ENCODE measurements at regions not wholly inside any gene's neighbourhood (a gene's known extent, or its start where the extent isn't known, plus 50 kb on each side); places are given as distances from the start of the nearest gene placed in this dataset.

DNA sequence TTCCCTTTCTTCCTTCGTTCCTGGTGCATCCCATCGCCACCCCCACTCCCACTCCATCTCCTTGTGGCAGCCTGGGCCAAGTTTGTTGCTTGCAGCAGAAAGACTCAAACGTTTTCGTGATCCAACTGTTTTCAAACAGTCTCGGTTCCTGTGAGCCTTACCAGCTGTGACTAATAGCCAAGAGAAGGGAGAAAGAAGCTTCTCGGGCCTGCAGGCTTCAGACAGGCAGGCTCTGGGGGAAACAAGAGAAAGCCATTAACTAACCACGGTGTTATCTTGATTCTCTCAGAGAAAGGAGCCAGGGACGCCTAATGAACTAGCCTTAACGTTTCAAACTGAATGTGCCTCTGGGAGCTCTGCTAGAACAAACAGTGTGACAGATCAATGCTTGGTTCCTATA, 742.0 kb downstream of the NR2F2 start:
- DNase-seq = no peak
- intact Hi-C loops (cut with DNase I; ENCODE audit: low total_unique reads) = no loop called here
- TF ChIP-seq, protein P1, sequence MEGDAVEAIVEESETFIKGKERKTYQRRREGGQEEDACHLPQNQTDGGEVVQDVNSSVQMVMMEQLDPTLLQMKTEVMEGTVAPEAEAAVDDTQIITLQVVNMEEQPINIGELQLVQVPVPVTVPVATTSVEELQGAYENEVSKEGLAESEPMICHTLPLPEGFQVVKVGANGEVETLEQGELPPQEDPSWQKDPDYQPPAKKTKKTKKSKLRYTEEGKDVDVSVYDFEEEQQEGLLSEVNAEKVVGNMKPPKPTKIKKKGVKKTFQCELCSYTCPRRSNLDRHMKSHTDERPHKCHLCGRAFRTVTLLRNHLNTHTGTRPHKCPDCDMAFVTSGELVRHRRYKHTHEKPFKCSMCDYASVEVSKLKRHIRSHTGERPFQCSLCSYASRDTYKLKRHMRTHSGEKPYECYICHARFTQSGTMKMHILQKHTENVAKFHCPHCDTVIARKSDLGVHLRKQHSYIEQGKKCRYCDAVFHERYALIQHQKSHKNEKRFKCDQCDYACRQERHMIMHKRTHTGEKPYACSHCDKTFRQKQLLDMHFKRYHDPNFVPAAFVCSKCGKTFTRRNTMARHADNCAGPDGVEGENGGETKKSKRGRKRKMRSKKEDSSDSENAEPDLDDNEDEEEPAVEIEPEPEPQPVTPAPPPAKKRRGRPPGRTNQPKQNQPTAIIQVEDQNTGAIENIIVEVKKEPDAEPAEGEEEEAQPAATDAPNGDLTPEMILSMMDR (IDR thresholded peaks at IDR 0.05) = no peak
- Histone ChIP-seq H3K36me3 (no peaks in the 10 kb centered on the region), H3K27me3 (no peaks in the 10 kb centered on the region), H3K4me1 (no peaks in the 10 kb centered on the region), H3K9me3 (peaks cover 0 to 8% (median 0%) of the 10 kb centered on the region in 3 donors), H3K4me3 (no peak overlapping the region), H3K27ac (no peak overlapping the region)

GRCh38 chr15:97076011-97076410, 745.5 kb downstream of the NR2F2 start:
- no peaks in the 10 kb centered on the region for H3K4me1 ChIP-seq
- no peaks in the 10 kb centered on the region for H3K27me3 ChIP-seq
- peaks cover 0 to 8% (median 0%) of the 10 kb centered on the region in 3 donors for H3K9me3 ChIP-seq
- no peak overlapping the region for H3K4me3 ChIP-seq
- H3K27ac ChIP-seq = no peak overlapping the region
- no peak for DNase-seq
- H3K36me3 ChIP-seq = no peaks in the 10 kb centered on the region
- intact Hi-C loops (cut with DNase I; ENCODE audit: low total_unique reads) = no loop called here
- TF ChIP-seq, protein P1 (IDR thresholded peaks at IDR 0.05) = no peak

GRCh38 chr15:97077975-97078374, 747.5 kb downstream of the NR2F2 start:
- no peak for DNase-seq
- H3K9me3 ChIP-seq = peaks cover 0 to 8% (median 0%) of the 10 kb centered on the region in 3 donors
- H3K27ac ChIP-seq = no peak overlapping the region
- H3K4me3 ChIP-seq = no peak overlapping the region
- no peaks in the 10 kb centered on the region for H3K36me3 ChIP-seq
- H3K4me1 ChIP-seq = no peaks in the 10 kb centered on the region
- H3K27me3 ChIP-seq = no peaks in the 10 kb centered on the region
- TF ChIP-seq, protein P1 (IDR thresholded peaks at IDR 0.05) = no peak
- intact Hi-C loops (cut with DNase I; ENCODE audit: low total_unique reads) = no loop called here

DNA sequence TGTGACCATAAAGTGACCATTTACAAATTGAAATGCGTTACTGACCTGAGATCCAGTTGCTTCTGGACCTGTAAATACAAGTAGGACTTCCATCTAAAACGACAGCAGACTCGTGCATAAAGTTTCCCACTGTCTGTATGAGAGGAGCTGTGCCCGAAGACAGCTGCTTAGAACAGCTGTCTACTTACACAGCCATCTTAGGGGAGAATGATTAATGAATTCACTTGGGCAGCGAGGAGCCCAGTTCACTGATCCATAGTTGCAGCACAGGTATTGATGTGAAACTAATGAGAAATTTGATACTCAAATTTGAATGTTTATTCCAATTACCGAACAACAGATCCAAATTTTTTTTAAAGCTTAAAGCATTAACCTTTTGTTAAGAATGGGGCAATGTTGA, 748.1 kb downstream of the NR2F2 start:
- Histone ChIP-seq H3K27me3 (no peaks in the 10 kb centered on the region), H3K9me3 (peaks cover 0 to 7% (median 0%) of the 10 kb centered on the region in 3 donors), H3K27ac (no peak overlapping the region), H3K36me3 (no peaks in the 10 kb centered on the region), H3K4me1 (no peaks in the 10 kb centered on the region), H3K4me3 (no peak overlapping the region)
- no peak for DNase-seq
- intact Hi-C loops (cut with DNase I; ENCODE audit: low total_unique reads) = no loop called here
- TF ChIP-seq, protein P1 (IDR thresholded peaks at IDR 0.05) = no peak

GRCh38 chr15:97081666-97082226, 751.2 kb downstream of the NR2F2 start:
- no peaks in the 10 kb centered on the region for H3K36me3 ChIP-seq
- intact Hi-C loops (cut with DNase I; ENCODE audit: low total_unique reads) = no loop called here
- TF ChIP-seq, protein P1 (IDR thresholded peaks at IDR 0.05) = no peak
- H3K4me1 ChIP-seq = no peaks in the 10 kb centered on the region
- DNase-seq = no peak
- H3K9me3 ChIP-seq = no peaks in the 10 kb centered on the region
- no peak overlapping the region for H3K4me3 ChIP-seq
- H3K27me3 ChIP-seq = no peaks in the 10 kb centered on the region
- H3K27ac ChIP-seq = no peak overlapping the region

- Histone ChIP-seq H3K4me1 (no peaks in the 10 kb centered on the region), H3K36me3 (no peaks in the 10 kb centered on the region), H3K9me3 (no peaks in the 10 kb centered on the region), H3K27me3 (no peaks in the 10 kb centered on the region), H3K4me3 (no peak overlapping the region), H3K27ac (no peak overlapping the region)
- intact Hi-C loops (cut with DNase I; ENCODE audit: low total_unique reads) = no loop called here
- TF ChIP-seq, protein P1 (IDR thresholded peaks at IDR 0.05) = no peak
- no peak for DNase-seq
These were observed 752.3 kb downstream of the NR2F2 start for GRCh38 chr15:97082830-97083229.

All from tibial artery (tissue), 4 donors.